GM18867 (cell line): ENCODE measurements at regions not wholly inside any gene's neighbourhood (a gene's known extent, or its start where the extent isn't known, plus 50 kb on each side); places are given as distances from the start of the nearest gene placed in this dataset.

ENCODE experiments used
- ATAC-seq: cut with Tn5 transposase; IDR thresholded peaks from one replicate; pipeline ENCODE4 v1.9.1; 2021; ENCODE audit warnings: mild to moderate bottlenecking, moderate library complexity; ENCODE audit not compliant: unreplicated experiment

GRCh38 chr1:224564454-224565084, 51.5 kb upstream of the CNIH3 start:
- no peak for ATAC-seq

GRCh38 chr1:224565186-224565585, 50.9 kb upstream of the CNIH3 start:
- ATAC-seq: no peak

- no peak for ATAC-seq
Measured at GRCh38 chr1:224565611-224566406, 50.3 kb upstream of the CNIH3 start.
